Urothelium cell line (cell line): ENCODE measurements at regions not wholly inside any gene's neighbourhood (a gene's known extent, or its start where the extent isn't known, plus 50 kb on each side); places are given as distances from the start of the nearest gene placed in this dataset.

Source experiments
- DNase-seq: peaks from one replicate; pipeline ENCODE4 v3.0.0; 2011; ENCODE audit warnings: low spot score, mixed read lengths
- FAIRE-seq: peaks from 2 replicates; lab custom pipeline; 2011; peaks lifted over from hg19 to GRCh38; lab: Jason Lieb, UNC

DNA sequence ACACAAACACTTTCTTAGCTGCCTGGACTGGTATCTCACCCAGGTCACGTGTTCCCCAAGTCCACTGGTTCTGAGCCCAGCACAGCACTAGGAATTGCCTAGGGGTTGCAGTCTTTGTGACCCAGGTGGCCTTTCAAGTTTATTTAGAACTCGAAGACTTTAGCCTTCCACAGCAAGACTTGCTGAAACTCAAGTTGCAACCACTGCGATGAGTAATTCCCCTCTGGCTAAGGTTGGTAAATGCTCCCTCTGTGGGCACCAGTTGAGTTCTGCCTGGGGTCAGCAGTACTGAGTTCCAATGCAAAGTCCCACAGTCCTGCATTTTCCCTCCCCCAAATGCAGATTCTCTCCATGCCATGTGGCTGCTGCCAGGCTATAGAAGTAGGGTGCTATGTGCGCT is 77.6 kb upstream of the MOCS1 start:
- DNase-seq (no peak), FAIRE-seq (no peak)

DNA sequence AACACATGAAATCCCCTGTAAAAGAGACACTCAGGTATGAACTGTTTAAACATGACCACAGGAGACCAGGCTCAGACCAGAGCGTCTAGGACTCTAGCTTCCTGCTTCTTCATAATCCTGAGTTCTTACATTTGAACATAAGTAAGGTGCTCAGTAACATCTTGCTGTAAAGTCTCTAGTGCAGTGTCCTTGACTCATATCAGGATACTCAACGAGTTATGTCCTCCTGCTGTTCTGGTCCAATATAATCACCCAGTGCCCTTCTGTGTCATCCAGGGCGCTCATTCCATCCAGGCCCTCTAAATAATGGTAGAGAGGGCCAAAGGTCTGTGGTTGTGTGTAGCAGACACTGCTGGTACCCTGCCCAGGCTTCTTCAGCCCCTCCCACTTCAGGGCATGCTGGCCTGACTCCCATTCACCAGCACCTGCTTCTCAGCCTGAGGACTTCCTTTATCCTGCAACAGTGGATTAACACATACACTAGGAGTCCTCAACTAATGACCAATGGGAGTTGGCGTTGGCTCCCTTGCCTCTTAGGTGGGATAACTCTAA is 66.8 kb upstream of the MOCS1 start:
- FAIRE-seq: no peak
- no peak for DNase-seq

DNA sequence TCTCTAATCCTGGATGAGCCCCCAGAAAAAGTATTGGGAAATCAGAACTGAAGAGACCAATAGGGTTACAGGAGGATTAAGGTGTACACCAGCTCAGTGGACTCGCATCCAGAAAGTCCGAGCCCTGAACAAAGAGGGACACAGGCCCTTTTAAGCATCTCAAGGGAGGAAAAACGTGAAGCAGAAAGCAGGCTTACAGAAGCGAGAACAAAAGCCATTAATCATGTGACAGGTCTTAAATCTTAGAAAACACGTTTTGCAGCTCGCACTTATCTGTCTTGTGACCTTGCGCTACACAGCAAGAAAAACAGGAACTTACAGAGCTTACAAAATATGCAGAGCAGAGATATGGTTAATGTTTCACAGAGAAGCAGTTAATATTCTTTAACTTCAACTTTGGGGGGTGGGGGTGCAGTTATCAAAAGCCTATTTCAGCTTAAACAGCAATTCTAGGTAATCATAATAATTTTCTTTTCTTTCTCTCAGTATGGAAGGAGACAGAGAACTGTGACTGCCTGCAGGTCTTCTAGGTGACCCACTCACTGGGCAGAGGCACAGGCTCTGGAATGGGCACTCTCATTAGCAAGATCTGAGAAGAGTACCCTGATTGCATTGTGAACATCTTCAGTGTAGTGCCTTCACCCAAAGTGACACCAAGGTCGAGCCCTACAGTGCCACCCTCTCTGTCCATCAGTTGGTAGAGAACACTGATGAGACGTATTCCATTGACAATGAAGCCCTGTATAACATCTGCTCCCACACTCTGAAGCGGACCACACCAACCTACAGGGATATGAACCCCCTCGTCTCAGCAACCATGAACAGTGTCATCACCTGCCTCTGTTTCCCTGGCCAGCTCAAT is 65.0 kb upstream of the MOCS1 start:
- FAIRE-seq (no peak), DNase-seq (no peak)

DNA sequence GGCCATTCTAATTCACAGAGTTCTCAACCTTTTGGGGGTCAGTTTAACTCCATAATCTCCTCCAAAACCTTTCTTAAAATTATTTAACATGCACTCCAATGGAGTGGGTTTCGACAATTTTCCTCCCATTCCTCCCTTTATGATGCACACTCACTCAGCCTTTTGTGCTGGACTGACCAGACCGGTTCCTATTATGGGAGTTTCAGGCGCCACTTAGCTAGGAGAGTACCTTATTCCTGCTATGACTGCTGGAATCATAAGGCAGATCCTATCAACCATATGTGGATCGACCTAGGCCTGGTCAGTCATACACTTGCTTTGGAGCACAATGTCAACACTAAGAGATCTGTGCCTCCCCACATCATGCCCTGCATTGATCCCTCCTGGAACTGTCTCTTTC is 63.9 kb upstream of the MOCS1 start:
- no peak for FAIRE-seq
- DNase-seq: no peak

DNA sequence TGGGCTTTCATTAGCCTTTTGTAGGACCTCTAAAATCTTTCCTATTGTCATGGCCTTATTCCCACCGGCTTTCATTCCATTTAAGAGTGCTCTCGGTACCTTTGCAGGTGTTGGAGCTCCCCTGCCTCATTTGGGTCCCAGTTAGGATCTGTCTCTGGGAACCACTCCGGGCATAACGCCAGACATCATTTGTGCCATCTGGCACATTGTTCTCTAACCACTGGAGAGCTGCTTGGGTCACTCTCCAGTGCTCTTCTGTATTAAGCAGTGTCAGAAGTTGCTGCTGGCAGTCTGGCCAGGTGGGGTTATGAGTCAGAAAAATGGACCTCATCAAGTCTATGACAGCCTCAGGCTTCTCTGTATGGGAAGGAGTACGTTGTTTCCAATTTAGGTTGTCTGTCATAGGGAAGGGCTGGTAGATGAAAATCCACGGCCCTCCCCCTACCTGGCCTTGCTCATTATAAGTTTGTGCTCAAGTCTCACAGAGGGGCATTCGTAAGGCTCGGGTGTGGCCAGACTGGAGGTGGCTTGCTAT is 62.9 kb upstream of the MOCS1 start:
- DNase-seq (no peak), FAIRE-seq (no peak)

DNA sequence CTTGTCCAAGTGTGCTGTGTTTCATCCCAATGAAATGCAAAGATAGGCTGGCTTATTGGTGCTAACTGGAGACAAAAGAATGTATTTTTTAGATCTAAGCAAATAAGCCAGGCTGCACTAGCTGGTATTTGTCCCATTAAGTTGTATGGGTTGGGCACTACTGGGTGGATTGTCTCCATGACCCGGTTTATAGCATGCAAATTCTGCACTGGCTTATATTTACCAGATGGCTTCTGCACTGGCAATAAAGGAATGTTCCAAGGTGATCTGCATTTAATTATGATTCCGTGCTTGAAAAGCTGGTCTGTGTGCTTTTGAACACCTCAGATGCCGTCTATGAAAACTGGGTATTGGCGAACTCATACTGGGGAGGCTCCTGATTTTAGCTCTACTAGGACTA is 61.4 kb upstream of the MOCS1 start:
- FAIRE-seq (no peak), DNase-seq (no peak)

DNA sequence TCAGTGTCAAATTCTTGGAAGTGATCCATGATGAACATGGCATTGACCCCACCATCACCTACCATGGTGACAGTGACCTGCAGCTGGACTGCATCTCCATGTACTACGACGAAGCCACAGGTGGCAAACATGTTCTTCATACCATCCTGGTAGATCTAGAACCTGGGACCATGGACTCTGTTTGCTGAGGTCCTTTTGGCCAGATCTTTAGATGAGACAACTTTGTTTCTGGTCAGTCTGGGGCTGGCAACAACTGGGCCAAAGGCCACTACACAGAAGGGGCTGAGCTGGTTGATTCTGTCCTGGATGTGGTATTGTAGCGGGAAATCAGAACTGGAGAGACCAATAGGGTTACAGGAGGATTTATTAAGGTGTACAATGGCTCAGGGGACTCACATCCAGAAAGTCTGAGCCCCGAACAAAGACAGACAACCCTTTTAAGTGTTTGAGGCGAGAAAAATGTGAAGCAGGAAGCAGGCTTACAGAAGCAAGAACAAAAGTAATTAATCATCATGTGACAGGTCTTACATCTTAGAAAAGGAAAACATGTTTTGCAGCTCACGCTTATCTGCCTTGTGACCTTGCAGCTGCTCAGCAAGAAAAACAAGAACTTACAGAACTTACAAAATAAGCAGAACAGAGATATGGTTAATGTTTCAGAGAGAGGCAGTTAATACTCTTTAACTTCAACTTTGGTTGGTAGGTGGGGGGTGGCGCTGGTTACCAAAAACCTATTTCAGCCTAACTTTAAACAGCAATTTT is 58.8 kb upstream of the MOCS1 start:
- DNase-seq (no peak), FAIRE-seq (no peak)
